ENCODE measurements at regions not wholly inside any gene's neighbourhood (a gene's known extent, or its start where the extent isn't known, plus 50 kb on each side); places are given as distances from the start of the nearest gene placed in this dataset.
"Not testable (repeated sequence)": the region's sequence is repeated elsewhere in the genome, so short reads cannot be mapped to it uniquely, and the experiment has no call there.

DNA sequence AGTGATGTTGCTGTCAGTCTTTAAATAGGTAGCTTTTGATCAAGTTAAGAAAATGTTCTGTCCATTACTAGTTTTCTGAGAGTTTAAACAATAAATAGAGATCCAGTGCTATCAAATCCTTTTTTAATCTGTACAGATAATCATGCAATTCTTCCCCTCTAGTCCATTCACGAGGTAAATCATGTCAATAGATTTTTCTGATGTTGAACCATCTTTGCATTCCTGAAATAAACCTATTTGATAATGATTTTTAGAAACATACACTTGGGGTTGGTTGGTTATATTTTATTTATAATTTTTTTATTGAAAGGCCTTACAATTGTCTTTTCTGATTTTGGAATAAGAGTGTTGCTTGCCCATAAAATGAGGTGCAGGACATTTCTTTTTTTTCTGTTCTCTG is 95.0 kb downstream of the FAM53A start:
- DNase-seq = no peak

DNA sequence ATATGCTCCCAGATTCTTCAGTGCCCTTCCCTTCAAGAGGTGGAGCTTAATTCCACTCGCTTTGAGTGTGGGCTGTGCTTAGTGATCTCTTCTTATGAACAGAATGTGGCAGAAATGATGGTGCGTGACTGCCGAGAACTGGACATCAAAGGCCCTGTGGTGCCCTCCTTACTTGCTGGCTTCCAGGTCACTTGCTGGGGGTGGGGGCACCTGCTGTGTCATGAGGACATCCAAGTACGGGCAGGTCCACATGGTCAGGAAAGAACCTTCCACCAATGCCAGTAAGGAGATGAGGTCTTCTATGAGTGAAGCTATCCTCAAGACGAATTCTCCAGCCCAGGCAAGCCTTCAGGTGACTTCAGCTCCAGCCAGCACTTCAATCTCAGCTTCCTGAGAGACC is 95.8 kb downstream of the FAM53A start:
- no peak for DNase-seq

- no peak for DNase-seq
Observed at GRCh38 chr4:1584498-1584897, 99.6 kb downstream of the FAM53A start.

DNA sequence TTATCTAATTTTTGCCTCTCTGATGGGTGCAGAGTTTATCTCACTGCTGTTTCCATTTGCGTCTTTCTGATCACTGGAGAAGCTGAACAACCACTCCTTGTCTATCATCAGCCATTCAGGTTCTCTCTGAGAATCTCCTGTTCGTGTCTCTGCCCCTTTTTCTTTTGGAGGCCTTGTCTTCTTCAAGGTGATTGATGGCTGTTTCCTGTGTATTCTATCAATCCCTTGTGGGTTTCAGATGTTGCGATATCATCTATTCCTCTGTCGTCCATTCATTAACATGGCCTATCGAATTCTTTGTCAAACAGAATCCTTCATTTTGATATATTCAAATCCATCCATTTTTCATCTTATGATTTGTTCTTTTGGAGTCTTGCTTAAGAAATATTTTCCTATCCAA is 100.3 kb downstream of the FAM53A start:
- no peak for DNase-seq

DNA sequence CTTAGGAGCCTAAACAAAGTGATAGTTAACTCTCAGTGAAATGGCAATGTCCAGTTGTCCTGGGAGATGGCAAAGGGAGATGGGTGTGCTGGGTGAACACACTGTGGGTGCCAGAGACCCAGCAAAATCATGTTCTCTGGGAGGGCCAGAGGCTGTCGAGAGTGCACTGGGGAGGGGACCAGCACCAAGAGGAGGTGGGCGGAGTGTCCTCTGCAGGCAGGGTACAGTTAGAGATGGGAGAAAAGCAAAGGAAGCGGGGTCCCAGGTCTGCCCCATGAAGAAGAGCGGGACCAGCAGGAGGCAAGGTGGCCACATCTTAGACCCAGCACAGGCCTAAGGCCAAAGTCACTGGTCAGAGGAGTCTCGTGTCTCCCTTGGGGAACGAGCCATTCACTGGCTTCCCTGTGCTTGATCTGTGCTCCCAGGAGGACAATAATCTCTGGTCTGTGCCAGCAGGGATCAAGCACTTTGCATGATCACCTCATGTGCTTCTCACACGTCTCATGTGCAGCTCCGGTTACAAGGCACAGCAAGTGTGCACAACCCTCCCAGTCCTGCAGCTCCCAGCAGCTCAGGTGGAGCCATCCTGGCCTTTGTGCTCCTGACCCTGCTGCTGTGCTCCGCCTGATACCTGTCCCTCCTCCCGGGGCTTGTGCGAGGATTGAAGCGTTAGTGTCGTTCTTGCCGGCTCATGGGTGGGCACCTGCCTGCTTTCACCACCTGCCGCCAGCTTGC is 100.9 kb downstream of the FAM53A start:
- DNase-seq = no peak

- no peak for DNase-seq
Observed at GRCh38 chr4:1582227-1582626, 101.9 kb downstream of the FAM53A start.

DNA sequence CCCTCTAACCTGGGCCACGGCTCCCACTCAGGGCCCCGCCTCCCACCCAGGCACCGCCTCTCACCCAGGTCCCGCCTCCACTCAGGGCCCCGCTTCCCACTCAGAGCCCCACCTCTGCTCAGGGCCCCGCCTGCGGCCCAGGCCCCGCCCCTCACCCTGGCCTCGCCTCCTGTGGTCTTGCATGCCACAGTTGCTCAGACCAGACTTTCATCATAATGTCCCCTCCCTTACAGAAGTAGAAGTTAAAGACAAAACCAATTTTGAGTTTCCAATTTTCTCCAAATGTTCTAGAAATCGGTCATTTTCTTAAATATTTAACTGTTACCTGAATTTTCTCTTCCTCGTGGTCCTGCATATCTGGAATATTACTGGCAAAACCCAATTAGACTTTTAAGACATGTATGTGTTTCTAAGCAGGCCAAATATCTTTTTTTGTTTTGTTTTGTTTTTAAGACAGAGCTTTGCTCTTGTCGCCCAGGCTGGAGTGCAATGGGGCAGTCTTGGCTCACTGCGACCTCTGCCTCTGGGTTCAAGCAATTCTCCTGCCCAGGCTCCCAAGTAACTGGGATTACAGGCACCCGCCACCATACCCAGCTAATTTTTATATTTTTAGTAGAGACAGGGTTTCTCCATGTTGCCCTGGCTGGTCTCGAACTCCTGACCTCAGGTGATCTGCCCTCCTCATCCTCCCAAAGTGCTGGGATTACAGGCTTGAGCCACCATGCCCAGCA is 102.8 kb downstream of the FAM53A start:
- not testable (repeated sequence) for DNase-seq

GRCh38 chr4:1580692-1581012 is 103.5 kb downstream of the FAM53A start:
- not testable (repeated sequence) for DNase-seq

DNA sequence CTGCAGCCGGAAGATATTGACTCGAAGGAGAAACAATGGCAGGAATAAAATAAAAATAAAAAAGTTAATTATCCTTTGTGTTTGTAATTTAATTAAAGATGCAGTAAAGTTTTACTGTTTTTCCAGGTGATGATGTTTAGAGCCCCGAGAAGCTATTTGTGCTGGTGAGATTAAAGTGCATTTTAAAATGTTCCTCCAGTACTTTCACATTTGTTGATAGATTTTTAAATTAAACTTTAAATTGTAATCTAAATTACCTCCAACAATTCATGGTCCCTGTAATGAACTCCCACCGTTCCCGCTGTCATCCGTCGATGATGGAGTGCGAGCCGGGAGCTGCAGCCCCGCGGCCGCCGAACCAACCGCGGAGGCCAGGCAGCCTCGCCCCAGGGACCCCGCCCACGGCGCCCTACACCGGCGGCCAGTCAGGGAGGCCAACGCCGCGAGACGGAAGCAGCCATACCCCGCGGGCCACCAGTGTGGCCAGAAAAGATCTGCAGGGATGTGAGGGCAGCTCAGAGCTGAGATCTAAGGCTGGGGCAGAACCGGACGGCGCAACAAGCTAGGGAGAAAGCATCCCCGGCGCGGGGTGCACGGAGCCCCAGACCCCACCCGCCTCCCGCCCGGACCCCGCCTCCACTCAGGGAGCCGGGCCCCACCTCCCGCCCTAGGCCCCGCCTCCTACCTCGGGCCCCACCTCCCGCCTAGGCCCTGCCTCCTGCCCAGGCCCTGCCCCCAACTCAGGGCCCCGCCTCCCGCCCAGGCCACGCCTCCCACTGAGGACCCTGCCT is 104.0 kb downstream of the FAM53A start:
- no peak for DNase-seq

DNA sequence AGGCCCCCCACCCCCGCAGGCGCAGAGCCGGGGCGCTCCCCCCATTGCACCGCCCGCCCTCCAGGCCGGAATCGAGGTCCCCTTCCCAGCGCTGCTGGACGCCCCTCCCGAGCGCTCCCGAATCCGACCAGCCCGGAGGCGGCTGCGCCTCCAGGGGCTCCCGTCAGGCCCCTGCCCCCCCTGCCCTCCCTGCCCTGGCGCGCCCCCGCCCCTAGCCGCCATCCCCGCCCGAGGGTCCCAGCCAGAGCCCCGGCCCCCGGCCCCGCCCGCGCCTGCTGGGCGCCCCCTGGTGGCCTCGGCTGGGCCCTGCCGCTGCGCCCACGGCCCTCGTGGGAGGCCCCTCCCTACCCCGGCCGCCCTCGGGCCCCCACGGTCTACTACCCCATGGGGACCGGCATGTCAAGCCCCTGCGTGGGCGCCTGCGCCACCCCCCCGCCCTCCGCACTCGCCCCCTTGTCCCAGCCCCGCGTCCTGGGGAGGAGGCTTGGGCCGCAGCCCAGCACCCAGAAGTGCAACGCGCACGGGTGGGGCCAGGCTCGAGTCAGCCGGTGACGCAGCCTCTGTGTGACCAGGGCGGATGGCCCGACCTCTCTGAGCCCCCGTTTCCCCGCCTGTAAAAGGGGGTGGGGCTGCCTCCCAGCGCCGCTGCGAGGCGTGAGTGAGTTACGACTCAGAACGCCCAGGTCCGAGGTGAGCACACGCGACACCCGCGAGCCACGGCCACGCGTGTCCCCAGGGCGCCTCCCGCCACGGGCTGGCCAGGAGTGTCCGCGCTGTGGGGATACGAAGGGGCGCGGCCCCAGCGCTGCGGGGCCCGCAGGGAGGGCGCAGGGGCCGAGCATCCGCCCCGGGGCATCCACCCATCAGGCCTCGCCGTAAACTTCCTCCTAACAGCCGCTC is 104.9 kb downstream of the FAM53A start:
- no peak for DNase-seq

DNA sequence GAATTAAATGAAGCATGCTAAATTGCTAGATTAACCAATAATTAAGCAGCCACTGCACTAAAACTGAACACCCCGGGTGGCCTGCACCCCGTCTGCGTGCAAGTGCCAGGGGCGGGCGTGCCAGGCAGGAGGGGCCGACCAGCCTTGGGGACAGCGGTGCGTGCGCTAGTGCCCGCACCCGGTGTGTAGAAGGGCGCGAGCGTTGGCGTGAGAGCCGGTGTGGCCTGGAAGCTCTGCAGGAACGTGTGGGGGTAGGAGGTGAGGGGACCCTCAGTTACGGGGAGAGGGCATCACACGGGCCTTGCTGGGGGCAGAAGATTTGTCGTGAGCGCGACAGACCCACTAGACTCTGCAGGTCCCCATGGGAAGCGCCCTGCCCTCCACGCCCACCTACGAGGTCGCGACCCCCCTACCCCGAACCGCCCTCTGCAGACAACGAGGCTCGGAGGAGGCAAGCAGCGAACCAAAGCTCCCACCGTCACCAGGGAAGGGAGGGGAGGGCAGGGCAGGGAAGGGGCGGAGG is 105.8 kb downstream of the FAM53A start:
- DNase-seq = no peak

DNA sequence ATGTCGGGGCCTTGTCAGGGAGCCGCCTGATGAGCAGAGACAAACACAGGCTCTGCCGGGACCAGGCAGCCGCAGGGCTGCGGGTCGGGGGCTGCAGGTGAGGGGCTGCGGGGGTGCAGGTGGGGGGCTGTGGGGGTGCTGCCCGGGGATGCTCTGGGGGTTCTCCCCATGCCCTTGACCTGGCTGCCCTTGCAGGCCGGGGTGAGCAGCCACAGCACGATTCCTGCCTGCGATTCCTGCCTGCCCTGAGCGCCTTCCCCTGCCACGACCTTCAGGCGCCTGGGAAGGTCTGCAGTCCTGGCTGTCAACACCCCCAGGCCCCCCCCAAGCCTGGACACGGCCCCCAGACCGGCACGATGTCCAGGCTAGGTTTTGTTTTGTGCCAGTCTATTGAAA is 106.3 kb downstream of the FAM53A start:
- no peak for DNase-seq

- DNase-seq = peak; percentile 15
Observed at GRCh38 chr4:1576961-1577821, 106.9 kb downstream of the FAM53A start.

GRCh38 chr4:1576304-1576960 is 107.7 kb downstream of the FAM53A start:
- DNase-seq = no peak

GRCh38 chr4:1575418-1576303 is 108.5 kb downstream of the FAM53A start:
- no peak for DNase-seq

DNA sequence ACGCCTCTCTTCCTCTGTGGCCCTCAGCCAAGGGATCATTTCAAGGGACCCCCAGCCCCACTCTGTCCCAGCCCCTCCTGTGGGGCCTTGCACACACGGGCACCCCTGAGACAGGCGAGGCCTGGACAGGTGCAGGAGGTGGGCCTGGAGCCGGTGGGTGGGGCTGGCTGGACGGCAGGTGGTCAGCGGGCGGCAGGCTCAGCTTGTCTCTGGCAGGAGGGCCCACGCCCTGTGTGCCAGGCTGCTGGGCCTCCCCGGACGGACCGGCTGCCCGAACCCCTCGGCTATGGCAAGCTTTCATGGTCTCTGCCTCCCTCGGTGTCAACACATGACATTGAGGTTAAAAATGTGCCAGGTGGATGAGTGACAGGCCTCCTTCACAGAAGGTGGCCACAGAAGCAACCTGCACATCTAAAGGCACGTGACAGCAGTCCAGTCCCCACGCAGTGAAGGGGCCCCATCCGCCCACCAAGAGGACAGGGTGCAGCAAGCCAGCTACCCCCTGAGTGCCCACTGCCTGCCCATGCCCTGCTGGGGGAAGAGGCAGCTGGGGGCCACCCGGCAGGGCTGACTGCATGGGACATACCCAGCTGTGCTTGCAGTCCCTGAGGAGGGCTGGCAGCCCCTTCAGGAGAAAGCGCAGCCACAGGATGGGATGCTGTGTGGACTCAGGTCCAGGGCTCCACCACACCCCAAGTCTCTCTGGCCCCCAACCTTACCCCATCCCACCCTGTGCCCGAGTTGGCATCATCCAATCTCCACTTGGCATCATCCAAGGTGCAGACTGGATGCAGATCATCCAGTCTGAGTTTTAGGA is 109.3 kb downstream of the FAM53A start:
- no peak for DNase-seq

- DNase-seq = no peak
Observed at GRCh38 chr4:1573830-1574459, 110.2 kb downstream of the FAM53A start.

GRCh38 chr4:1572964-1573720 is 111.0 kb downstream of the FAM53A start:
- no peak for DNase-seq
